HepG2 (cell line): ENCODE measurements at regions not wholly inside any gene's neighbourhood (a gene's known extent, or its start where the extent isn't known, plus 50 kb on each side); places are given as distances from the start of the nearest gene placed in this dataset.

Experiments
- CENPX ChIP-seq: sonication (generic); formaldehyde crosslinking; IDR thresholded peaks from 2 replicates; pipeline ENCODE4 v1.9.0; 2021; ENCODE audit warnings: mild to moderate bottlenecking, missing genetic modification reagents, moderate library complexity
- DNMT3B ChIP-seq: conservative IDR thresholded peaks from 2 replicates; pipeline ENCODE4 v1.6.1; 2016; ENCODE audit warnings: missing biosample characterization, control low read depth
- HOXA7 ChIP-seq: sonication (generic); formaldehyde crosslinking; IDR thresholded peaks from 2 replicates; pipeline ENCODE4 v1.8.1; 2022; ENCODE audit warnings: mild to moderate bottlenecking, missing genetic modification reagents, moderate library complexity
- KLF12 ChIP-seq: sonication (generic); formaldehyde crosslinking; IDR thresholded peaks from 2 replicates; pipeline ENCODE4 v1.4.0; 2020; ENCODE audit warnings: missing genetic modification reagents, borderline replicate concordance
- PAF1 ChIP-seq: IDR thresholded peaks from 2 replicates; pipeline ENCODE4 v1.6.1; 2016; ENCODE audit warnings: missing genetic modification reagents, missing compliant biosample characterization
- PRPF4 ChIP-seq: fragments of 200-400 bp; formaldehyde crosslinking; IDR thresholded peaks from 2 replicates; pipeline ENCODE4 v1.6.1; 2016; ENCODE audit warnings: low read length, low read depth; ENCODE audit not compliant: poor library complexity, severe bottlenecking
- RBFOX2 ChIP-seq: fragments of 200-400 bp; formaldehyde crosslinking; IDR thresholded peaks from 2 replicates; pipeline ENCODE4 v1.6.1; 2017; ENCODE audit warnings: low read depth, mild to moderate bottlenecking, low read length
- SOX6 ChIP-seq, 2 experiments: fragments of 450-650 bp in 1 of 2; sonication (generic) in 1 of 2; formaldehyde crosslinking in 1 of 2; IDR thresholded peaks; 2 replicates each; pipeline versions ENCODE4 v1.4.0 to v1.6.1; 2017 to 2020; ENCODE audit warnings: antibody characterized with exemption in 1 of 2, mild to moderate bottlenecking in 1 of 2, missing genetic modification reagents in 1 of 2
- ZC3H13 ChIP-seq: sonication (generic); formaldehyde crosslinking; IDR thresholded peaks from 2 replicates; pipeline ENCODE4 v1.8.1; 2023; ENCODE audit warnings: mild to moderate bottlenecking, missing genetic modification reagents, moderate library complexity
- ZNF296 ChIP-seq: sonication (generic); formaldehyde crosslinking; conservative IDR thresholded peaks from 2 replicates; pipeline ENCODE4 v1.5.0; 2020; ENCODE audit warnings: mild to moderate bottlenecking, missing genetic modification reagents
- ZNF598 ChIP-seq: sonication (generic); formaldehyde crosslinking; IDR thresholded peaks from 2 replicates; pipeline ENCODE4 v1.5.1; 2020; ENCODE audit warnings: mild to moderate bottlenecking, missing genetic modification reagents, borderline replicate concordance
- ZNF720 ChIP-seq: sonication (generic); formaldehyde crosslinking; IDR thresholded peaks from 2 replicates; pipeline ENCODE4 v1.4.0; 2020; ENCODE audit warnings: missing genetic modification reagents
- TF ChIP-seq, protein P1 (sequence below): sonication (generic); formaldehyde crosslinking; IDR thresholded peaks from one replicate; pipeline ENCODE4 v1.5.1; 2020; ENCODE audit warnings: mild to moderate bottlenecking, missing genetic modification reagents; ENCODE audit errors: not compliant biosample characterization
- TF ChIP-seq, protein P2 (sequence below): IDR thresholded peaks from 2 replicates; pipeline ENCODE4 v1.4.0; 2020; ENCODE audit warnings: mild to moderate bottlenecking, missing genetic modification reagents
- TF ChIP-seq, protein P3 (sequence below): sonication (generic); formaldehyde crosslinking; IDR thresholded peaks from 2 replicates; pipeline ENCODE4 v1.4.0; 2020; ENCODE audit warnings: mild to moderate bottlenecking, missing genetic modification reagents
- TF ChIP-seq, protein P4 (sequence below), 2 experiments: fragments of 450-650 bp in 1 of 2; sonication (generic) in 1 of 2; formaldehyde crosslinking; IDR thresholded peaks; 2 replicates each; pipeline versions ENCODE4 v1.5.0 to v1.8.0; 2020 to 2022; ENCODE audit warnings: mild to moderate bottlenecking in 1 of 2, missing genetic modification reagents in 1 of 2

DNA sequence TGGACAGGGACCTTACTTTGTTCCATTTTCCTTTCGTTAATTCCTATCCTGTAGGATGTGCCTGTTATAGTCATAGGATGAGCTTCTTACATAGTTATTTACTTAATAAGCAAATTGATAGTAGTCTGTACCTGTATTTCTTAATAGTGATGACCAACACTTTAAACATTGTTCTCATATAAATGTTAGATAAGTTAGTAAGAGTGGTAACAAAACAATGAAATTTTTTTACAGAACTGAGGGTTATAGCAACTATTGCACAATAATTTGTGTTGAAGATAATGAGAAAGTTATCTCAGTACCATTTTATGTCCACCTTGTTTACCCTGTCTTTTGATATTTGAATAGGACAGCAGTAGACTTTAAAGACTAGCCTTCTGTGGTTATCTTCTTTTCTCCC lies 162.9 kb upstream of the ELL2 start (continued):
- no peak for TF ChIP-seq PRPF4
- no peak for TF ChIP-seq PAF1 (CRISPR knock-in tag)
- TF ChIP-seq ZNF720: no peak
- TF ChIP-seq, protein P1, sequence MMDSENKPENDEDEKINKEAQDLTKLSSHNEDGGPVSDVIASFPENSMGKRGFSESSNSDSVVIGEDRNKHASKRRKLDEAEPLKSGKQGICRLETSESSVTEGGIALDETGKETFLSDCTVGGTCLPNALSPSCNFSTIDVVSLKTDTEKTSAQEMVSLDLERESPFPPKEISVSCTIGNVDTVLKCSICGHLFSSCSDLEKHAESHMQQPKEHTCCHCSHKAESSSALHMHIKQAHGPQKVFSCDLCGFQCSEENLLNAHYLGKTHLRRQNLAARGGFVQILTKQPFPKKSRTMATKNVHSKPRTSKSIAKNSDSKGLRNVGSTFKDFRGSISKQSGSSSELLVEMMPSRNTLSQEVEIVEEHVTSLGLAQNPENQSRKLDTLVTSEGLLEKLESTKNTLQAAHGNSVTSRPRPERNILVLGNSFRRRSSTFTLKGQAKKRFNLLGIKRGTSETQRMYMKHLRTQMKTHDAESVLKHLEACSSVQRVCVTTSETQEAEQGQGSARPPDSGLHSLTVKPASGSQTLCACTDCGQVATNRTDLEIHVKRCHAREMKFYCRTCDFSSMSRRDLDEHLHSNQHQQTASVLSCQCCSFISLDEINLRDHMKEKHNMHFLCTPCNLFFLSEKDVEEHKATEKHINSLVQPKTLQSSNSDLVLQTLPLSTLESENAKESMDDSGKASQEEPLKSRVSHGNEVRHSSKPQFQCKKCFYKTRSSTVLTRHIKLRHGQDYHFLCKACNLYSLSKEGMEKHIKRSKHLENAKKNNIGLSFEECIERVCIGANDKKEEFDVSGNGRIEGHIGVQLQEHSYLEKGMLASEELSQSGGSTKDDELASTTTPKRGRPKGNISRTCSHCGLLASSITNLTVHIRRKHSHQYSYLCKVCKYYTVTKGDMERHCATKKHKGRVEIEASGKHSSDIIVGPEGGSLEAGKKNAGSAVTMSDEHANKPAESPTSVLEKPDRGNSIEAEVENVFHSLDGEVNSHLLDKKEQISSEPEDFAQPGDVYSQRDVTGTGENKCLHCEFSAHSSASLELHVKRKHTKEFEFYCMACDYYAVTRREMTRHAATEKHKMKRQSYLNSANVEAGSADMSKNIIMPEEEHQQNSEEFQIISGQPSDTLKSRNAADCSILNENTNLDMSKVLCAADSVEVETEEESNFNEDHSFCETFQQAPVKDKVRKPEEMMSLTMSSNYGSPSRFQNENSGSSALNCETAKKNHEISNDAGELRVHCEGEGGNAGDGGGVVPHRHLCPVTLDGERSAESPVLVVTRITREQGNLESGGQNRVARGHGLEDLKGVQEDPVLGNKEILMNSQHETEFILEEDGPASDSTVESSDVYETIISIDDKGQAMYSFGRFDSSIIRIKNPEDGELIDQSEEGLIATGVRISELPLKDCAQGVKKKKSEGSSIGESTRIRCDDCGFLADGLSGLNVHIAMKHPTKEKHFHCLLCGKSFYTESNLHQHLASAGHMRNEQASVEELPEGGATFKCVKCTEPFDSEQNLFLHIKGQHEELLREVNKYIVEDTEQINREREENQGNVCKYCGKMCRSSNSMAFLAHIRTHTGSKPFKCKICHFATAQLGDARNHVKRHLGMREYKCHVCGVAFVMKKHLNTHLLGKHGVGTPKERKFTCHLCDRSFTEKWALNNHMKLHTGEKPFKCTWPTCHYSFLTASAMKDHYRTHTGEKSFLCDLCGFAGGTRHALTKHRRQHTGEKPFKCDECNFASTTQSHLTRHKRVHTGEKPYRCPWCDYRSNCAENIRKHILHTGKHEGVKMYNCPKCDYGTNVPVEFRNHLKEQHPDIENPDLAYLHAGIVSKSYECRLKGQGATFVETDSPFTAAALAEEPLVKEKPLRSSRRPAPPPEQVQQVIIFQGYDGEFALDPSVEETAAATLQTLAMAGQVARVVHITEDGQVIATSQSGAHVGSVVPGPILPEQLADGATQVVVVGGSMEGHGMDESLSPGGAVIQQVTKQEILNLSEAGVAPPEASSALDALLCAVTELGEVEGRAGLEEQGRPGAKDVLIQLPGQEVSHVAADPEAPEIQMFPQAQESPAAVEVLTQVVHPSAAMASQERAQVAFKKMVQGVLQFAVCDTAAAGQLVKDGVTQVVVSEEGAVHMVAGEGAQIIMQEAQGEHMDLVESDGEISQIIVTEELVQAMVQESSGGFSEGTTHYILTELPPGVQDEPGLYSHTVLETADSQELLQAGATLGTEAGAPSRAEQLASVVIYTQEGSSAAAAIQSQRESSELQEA (CRISPR knock-in tag): no peak
- no peak for TF ChIP-seq ZNF598 (CRISPR knock-in tag)
- no peak for TF ChIP-seq CENPX (CRISPR knock-in tag)
- no peak for TF ChIP-seq DNMT3B
- no peak for TF ChIP-seq ZC3H13 (CRISPR knock-in tag)
- TF ChIP-seq, protein P2, sequence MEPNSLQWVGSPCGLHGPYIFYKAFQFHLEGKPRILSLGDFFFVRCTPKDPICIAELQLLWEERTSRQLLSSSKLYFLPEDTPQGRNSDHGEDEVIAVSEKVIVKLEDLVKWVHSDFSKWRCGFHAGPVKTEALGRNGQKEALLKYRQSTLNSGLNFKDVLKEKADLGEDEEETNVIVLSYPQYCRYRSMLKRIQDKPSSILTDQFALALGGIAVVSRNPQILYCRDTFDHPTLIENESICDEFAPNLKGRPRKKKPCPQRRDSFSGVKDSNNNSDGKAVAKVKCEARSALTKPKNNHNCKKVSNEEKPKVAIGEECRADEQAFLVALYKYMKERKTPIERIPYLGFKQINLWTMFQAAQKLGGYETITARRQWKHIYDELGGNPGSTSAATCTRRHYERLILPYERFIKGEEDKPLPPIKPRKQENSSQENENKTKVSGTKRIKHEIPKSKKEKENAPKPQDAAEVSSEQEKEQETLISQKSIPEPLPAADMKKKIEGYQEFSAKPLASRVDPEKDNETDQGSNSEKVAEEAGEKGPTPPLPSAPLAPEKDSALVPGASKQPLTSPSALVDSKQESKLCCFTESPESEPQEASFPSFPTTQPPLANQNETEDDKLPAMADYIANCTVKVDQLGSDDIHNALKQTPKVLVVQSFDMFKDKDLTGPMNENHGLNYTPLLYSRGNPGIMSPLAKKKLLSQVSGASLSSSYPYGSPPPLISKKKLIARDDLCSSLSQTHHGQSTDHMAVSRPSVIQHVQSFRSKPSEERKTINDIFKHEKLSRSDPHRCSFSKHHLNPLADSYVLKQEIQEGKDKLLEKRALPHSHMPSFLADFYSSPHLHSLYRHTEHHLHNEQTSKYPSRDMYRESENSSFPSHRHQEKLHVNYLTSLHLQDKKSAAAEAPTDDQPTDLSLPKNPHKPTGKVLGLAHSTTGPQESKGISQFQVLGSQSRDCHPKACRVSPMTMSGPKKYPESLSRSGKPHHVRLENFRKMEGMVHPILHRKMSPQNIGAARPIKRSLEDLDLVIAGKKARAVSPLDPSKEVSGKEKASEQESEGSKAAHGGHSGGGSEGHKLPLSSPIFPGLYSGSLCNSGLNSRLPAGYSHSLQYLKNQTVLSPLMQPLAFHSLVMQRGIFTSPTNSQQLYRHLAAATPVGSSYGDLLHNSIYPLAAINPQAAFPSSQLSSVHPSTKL (CRISPR knock-in tag): 0 out of 2 replicates have a peak, but pooled peaks have one; percentile 26
- no peak for TF ChIP-seq ZNF296 (CRISPR knock-in tag)
- no peak for TF ChIP-seq RBFOX2
- TF ChIP-seq, protein P3, sequence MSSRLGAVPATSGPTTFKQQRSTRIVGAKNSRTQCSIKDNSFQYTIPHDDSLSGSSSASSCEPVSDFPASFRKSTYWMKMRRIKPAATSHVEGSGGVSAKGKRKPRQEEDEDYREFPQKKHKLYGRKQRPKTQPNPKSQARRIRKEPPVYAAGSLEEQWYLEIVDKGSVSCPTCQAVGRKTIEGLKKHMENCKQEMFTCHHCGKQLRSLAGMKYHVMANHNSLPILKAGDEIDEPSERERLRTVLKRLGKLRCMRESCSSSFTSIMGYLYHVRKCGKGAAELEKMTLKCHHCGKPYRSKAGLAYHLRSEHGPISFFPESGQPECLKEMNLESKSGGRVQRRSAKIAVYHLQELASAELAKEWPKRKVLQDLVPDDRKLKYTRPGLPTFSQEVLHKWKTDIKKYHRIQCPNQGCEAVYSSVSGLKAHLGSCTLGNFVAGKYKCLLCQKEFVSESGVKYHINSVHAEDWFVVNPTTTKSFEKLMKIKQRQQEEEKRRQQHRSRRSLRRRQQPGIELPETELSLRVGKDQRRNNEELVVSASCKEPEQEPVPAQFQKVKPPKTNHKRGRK (CRISPR knock-in tag): no peak
- no peak for TF ChIP-seq HOXA7 (CRISPR knock-in tag)
- TF ChIP-seq, protein P4, sequence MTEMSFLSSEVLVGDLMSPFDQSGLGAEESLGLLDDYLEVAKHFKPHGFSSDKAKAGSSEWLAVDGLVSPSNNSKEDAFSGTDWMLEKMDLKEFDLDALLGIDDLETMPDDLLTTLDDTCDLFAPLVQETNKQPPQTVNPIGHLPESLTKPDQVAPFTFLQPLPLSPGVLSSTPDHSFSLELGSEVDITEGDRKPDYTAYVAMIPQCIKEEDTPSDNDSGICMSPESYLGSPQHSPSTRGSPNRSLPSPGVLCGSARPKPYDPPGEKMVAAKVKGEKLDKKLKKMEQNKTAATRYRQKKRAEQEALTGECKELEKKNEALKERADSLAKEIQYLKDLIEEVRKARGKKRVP (CRISPR knock-in tag; IDR thresholded peaks at IDR 0.05): no peak
- no peak for TF ChIP-seq SOX6 (IDR thresholded peaks at IDR 0.05)
- TF ChIP-seq SOX6 (CRISPR knock-in tag; IDR thresholded peaks at IDR 0.05): no peak; the same call in 1 of the 2 replicates
- TF ChIP-seq KLF12 (CRISPR knock-in tag): no peak
